ENCODE measurements at regions not wholly inside any gene's neighbourhood (a gene's known extent, or its start where the extent isn't known, plus 50 kb on each side); places are given as distances from the start of the nearest gene placed in this dataset.
"Not testable (repeated sequence)": the region's sequence is repeated elsewhere in the genome, so short reads cannot be mapped to it uniquely, and the experiment has no call there.

- Histone ChIP-seq H3K36me3 (ENCODE audit: control insufficient read depth, insufficient read depth, low read length) (no peaks in the 10 kb centered on the region), H3K79me1 (ENCODE audit: low read length) (no peaks in the 10 kb centered on the region), H3K79me2 (ENCODE audit: control insufficient read depth, insufficient read depth, low read length) (no peaks in the 10 kb centered on the region), H3K23ac (ENCODE audit: low read length) (no peak overlapping the region), H3K27ac (ENCODE audit: low read depth, low read length) (no peak overlapping the region), H2BK15ac (replicated peaks; ENCODE audit: low read depth) (no peak overlapping the region), H3K27me3 (ENCODE audit: insufficient read depth, low read length, poor library complexity) (no peaks in the 10 kb centered on the region), H3K4me3 (ENCODE audit: low read length) (no peak overlapping the region), H3K18ac (ENCODE audit: low read length) (no peak overlapping the region), H4K8ac (ENCODE audit: low read depth, low read length) (no peak overlapping the region), H2BK5ac (ENCODE audit: low read length) (no peak overlapping the region), H3K4ac (ENCODE audit: low read depth, low read length) (no peak overlapping the region), H4K5ac (ENCODE audit: low read length) (no peak overlapping the region), H3K9ac (ENCODE audit: low read length) (no peak overlapping the region), H3K4me2 (ENCODE audit: low read length) (no peak overlapping the region), H2BK120ac (ENCODE audit: low read depth, low read length) (no peak overlapping the region), H2AK5ac (ENCODE audit: low read length) (no peak overlapping the region), H3K4me1 (ENCODE audit: control insufficient read depth, low read depth, low read length) (no peaks in the 10 kb centered on the region), H3K56ac (ENCODE audit: low read length) (no peak overlapping the region)
- no peak for DNase-seq
- no CpG with 5 or more reads among the region's 2 CpGs for WGBS (ENCODE audit: extremely low coverage, insufficient coverage, low lambda C conversion rate)
Observed at GRCh38 chr13:63774133-63774532, 2358.5 kb upstream of the PCDH20 start.

- Histone ChIP-seq H3K4me2 (ENCODE audit: low read length) (no peak overlapping the region), H3K9ac (ENCODE audit: low read length) (no peak overlapping the region), H3K56ac (ENCODE audit: low read length) (no peak overlapping the region), H2AK5ac (ENCODE audit: low read length) (no peak overlapping the region), H4K5ac (ENCODE audit: low read length) (no peak overlapping the region), H4K8ac (ENCODE audit: low read depth, low read length) (no peak overlapping the region), H3K4ac (ENCODE audit: low read depth, low read length) (no peak overlapping the region), H3K79me2 (ENCODE audit: control insufficient read depth, insufficient read depth, low read length) (no peaks in the 10 kb centered on the region), H2BK15ac (replicated peaks; ENCODE audit: low read depth) (no peak overlapping the region), H3K79me1 (ENCODE audit: low read length) (no peaks in the 10 kb centered on the region), H3K27ac (ENCODE audit: low read depth, low read length) (no peak overlapping the region), H3K4me3 (ENCODE audit: low read length) (no peak overlapping the region), H2BK5ac (ENCODE audit: low read length) (no peak overlapping the region), H3K4me1 (ENCODE audit: control insufficient read depth, low read depth, low read length) (no peaks in the 10 kb centered on the region), H3K27me3 (ENCODE audit: insufficient read depth, low read length, poor library complexity) (no peaks in the 10 kb centered on the region), H2BK120ac (ENCODE audit: low read depth, low read length) (no peak overlapping the region), H3K36me3 (ENCODE audit: control insufficient read depth, insufficient read depth, low read length) (no peaks in the 10 kb centered on the region), H3K23ac (ENCODE audit: low read length) (no peak overlapping the region), H3K18ac (ENCODE audit: low read length) (no peak overlapping the region)
- WGBS (ENCODE audit: extremely low coverage, insufficient coverage, low lambda C conversion rate): no CpG with 5 or more reads among the region's 3 CpGs
- no peak for DNase-seq
Observed at GRCh38 chr13:63773476-63773875, 2357.8 kb upstream of the PCDH20 start.

DNA sequence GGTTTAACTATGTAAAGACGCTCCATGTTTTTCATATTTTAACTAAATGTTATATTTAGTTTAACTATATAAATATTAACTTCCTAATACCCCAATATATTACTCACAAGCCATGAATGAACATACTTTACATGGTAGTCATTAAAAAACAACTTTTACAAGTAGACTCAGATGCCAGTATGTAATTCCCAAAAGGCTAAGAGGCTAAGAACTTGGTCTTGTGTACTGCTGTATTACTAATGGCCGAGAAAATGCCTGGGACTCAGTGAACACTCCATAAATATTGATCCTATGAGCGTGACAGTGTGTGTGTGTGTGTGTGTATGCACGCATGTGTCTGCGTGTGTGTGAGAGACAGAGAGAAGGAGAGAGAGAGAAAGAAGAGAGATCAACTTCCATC lies 2342.0 kb upstream of the PCDH20 start:
- not testable (repeated sequence) for H3K18ac ChIP-seq (ENCODE audit: low read length); H3K56ac ChIP-seq (ENCODE audit: low read length); H3K79me1 ChIP-seq (ENCODE audit: low read length); H3K4ac ChIP-seq (ENCODE audit: low read depth, low read length); DNase-seq; H3K4me2 ChIP-seq (ENCODE audit: low read length); H2AK5ac ChIP-seq (ENCODE audit: low read length); H3K23ac ChIP-seq (ENCODE audit: low read length); H2BK5ac ChIP-seq (ENCODE audit: low read length); H3K27ac ChIP-seq (ENCODE audit: low read depth, low read length); H3K27me3 ChIP-seq (ENCODE audit: insufficient read depth, low read length, poor library complexity); H3K79me2 ChIP-seq (ENCODE audit: control insufficient read depth, insufficient read depth, low read length); H3K36me3 ChIP-seq (ENCODE audit: control insufficient read depth, insufficient read depth, low read length); H3K4me3 ChIP-seq (ENCODE audit: low read length); H4K5ac ChIP-seq (ENCODE audit: low read length); H4K8ac ChIP-seq (ENCODE audit: low read depth, low read length); H2BK120ac ChIP-seq (ENCODE audit: low read depth, low read length); H2BK15ac ChIP-seq (replicated peaks; ENCODE audit: low read depth); H3K4me1 ChIP-seq (ENCODE audit: control insufficient read depth, low read depth, low read length); H3K9ac ChIP-seq (ENCODE audit: low read length)
- WGBS (ENCODE audit: extremely low coverage, insufficient coverage, low lambda C conversion rate): no CpG with 5 or more reads among the region's 5 CpGs

DNA sequence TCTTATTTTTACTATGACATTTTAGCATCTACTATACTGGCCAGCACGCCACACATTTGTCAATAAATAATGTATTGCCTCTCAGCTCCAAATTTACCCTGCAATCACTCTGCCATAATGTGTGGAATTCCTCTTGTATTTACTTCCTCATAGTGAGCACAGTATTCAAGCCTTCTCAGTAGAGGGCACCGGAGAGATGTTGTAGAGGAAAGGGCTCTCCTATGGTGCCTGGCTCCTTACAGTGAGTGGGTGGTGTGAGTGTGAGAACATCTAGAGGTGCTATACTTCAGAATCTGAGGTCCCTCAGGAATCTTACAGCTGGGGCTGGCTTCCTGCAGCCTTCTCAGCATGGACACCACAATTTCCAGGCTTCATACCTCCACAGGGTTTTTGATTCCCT lies 2334.2 kb upstream of the PCDH20 start:
- H3K4me2 ChIP-seq (ENCODE audit: low read length); H4K8ac ChIP-seq (ENCODE audit: low read depth, low read length); H3K27ac ChIP-seq (ENCODE audit: low read depth, low read length); H3K4me3 ChIP-seq (ENCODE audit: low read length); H2BK120ac ChIP-seq (ENCODE audit: low read depth, low read length); H3K27me3 ChIP-seq (ENCODE audit: insufficient read depth, low read length, poor library complexity); H3K4ac ChIP-seq (ENCODE audit: low read depth, low read length); DNase-seq; H3K79me1 ChIP-seq (ENCODE audit: low read length); H3K4me1 ChIP-seq (ENCODE audit: control insufficient read depth, low read depth, low read length); H4K5ac ChIP-seq (ENCODE audit: low read length); H2BK15ac ChIP-seq (replicated peaks; ENCODE audit: low read depth); H2BK5ac ChIP-seq (ENCODE audit: low read length); H3K18ac ChIP-seq (ENCODE audit: low read length); H3K23ac ChIP-seq (ENCODE audit: low read length); H3K79me2 ChIP-seq (ENCODE audit: control insufficient read depth, insufficient read depth, low read length); H3K36me3 ChIP-seq (ENCODE audit: control insufficient read depth, insufficient read depth, low read length); H2AK5ac ChIP-seq (ENCODE audit: low read length); H3K56ac ChIP-seq (ENCODE audit: low read length); H3K9ac ChIP-seq (ENCODE audit: low read length): not testable (repeated sequence)
- WGBS (ENCODE audit: extremely low coverage, insufficient coverage, low lambda C conversion rate): no CpG with 5 or more reads among the region's 2 CpGs

- H3K4me1 ChIP-seq (ENCODE audit: control insufficient read depth, low read depth, low read length); H3K23ac ChIP-seq (ENCODE audit: low read length); H2BK5ac ChIP-seq (ENCODE audit: low read length); H3K27ac ChIP-seq (ENCODE audit: low read depth, low read length); DNase-seq; H3K4me3 ChIP-seq (ENCODE audit: low read length); H2BK120ac ChIP-seq (ENCODE audit: low read depth, low read length); H3K27me3 ChIP-seq (ENCODE audit: insufficient read depth, low read length, poor library complexity); H3K9ac ChIP-seq (ENCODE audit: low read length); H3K4ac ChIP-seq (ENCODE audit: low read depth, low read length); H4K5ac ChIP-seq (ENCODE audit: low read length); H3K79me2 ChIP-seq (ENCODE audit: control insufficient read depth, insufficient read depth, low read length); H2AK5ac ChIP-seq (ENCODE audit: low read length); H4K8ac ChIP-seq (ENCODE audit: low read depth, low read length); H2BK15ac ChIP-seq (replicated peaks; ENCODE audit: low read depth); H3K79me1 ChIP-seq (ENCODE audit: low read length); H3K36me3 ChIP-seq (ENCODE audit: control insufficient read depth, insufficient read depth, low read length); H3K4me2 ChIP-seq (ENCODE audit: low read length); H3K18ac ChIP-seq (ENCODE audit: low read length); H3K56ac ChIP-seq (ENCODE audit: low read length): not testable (repeated sequence)
- WGBS (ENCODE audit: extremely low coverage, insufficient coverage, low lambda C conversion rate): no CpG with 5 or more reads among the region's 19 CpGs
Observed at GRCh38 chr13:63741814-63742101, 2326.1 kb upstream of the PCDH20 start.

GRCh38 chr13:63741029-63741813 lies 2325.6 kb upstream of the PCDH20 start:
- H3K4ac ChIP-seq (ENCODE audit: low read depth, low read length): no peak overlapping the region
- no peak for DNase-seq
- no peak overlapping the region for H2BK15ac ChIP-seq (replicated peaks; ENCODE audit: low read depth)
- H3K56ac ChIP-seq (ENCODE audit: low read length): no peak overlapping the region
- no peak overlapping the region for H2AK5ac ChIP-seq (ENCODE audit: low read length)
- H3K4me3 ChIP-seq (ENCODE audit: low read length): no peak overlapping the region
- no peak overlapping the region for H3K27ac ChIP-seq (ENCODE audit: low read depth, low read length)
- no peaks in the 10 kb centered on the region for H3K79me1 ChIP-seq (ENCODE audit: low read length)
- no peak overlapping the region for H4K5ac ChIP-seq (ENCODE audit: low read length)
- no peak overlapping the region for H4K8ac ChIP-seq (ENCODE audit: low read depth, low read length)
- no peaks in the 10 kb centered on the region for H3K4me1 ChIP-seq (ENCODE audit: control insufficient read depth, low read depth, low read length)
- no peak overlapping the region for H3K4me2 ChIP-seq (ENCODE audit: low read length)
- H3K9ac ChIP-seq (ENCODE audit: low read length): no peak overlapping the region
- H3K36me3 ChIP-seq (ENCODE audit: control insufficient read depth, insufficient read depth, low read length): no peaks in the 10 kb centered on the region
- H3K18ac ChIP-seq (ENCODE audit: low read length): no peak overlapping the region
- no peak overlapping the region for H2BK120ac ChIP-seq (ENCODE audit: low read depth, low read length)
- no peak overlapping the region for H3K23ac ChIP-seq (ENCODE audit: low read length)
- WGBS (ENCODE audit: extremely low coverage, insufficient coverage, low lambda C conversion rate): no CpG with 5 or more reads among the region's 36 CpGs
- no peaks in the 10 kb centered on the region for H3K27me3 ChIP-seq (ENCODE audit: insufficient read depth, low read length, poor library complexity)
- no peaks in the 10 kb centered on the region for H3K79me2 ChIP-seq (ENCODE audit: control insufficient read depth, insufficient read depth, low read length)
- no peak overlapping the region for H2BK5ac ChIP-seq (ENCODE audit: low read length)
